Activated B cell treated with CpG ODN at 0.5 μM for 24 hours (primary cell): ENCODE measurements at regions not wholly inside any gene's neighbourhood (a gene's known extent, or its start where the extent isn't known, plus 50 kb on each side); places are given as distances from the start of the nearest gene placed in this dataset.

Experiments
- ATAC-seq: fragments of 200-7000 bp; cut with Tn5 transposase; one replicate; pipeline ENCODE4 v1.10.0; 2021; ENCODE audit warnings: low read depth, mild to moderate bottlenecking, moderate library complexity
- CTCF ChIA-PET: fragments of 350-600 bp; sonication (Branson Sonifier 250); formaldehyde crosslinking; loops from one replicate; lab custom pipeline; 2021; ENCODE audit warnings: antibody characterized with exemption; lab: Charles Lee
- POLR2A ChIA-PET: fragments of 350-600 bp; sonication (Branson Sonifier 250); formaldehyde crosslinking; loops from one replicate; lab custom pipeline; 2021; ENCODE audit warnings: antibody characterized with exemption; lab: Charles Lee
- DNase-seq: peaks from one replicate; pipeline ENCODE4 v3.0.0; 2022
- H3K27ac Mint-ChIP-seq: one replicate; pipeline ENCODE4 v1.8.0; 2020; ENCODE audit warnings: mixed read lengths
- H3K27me3 Mint-ChIP-seq: one replicate; pipeline ENCODE4 v1.8.0; 2021; ENCODE audit warnings: mixed read lengths
- H3K36me3 Mint-ChIP-seq: one replicate; pipeline ENCODE4 v1.8.0; 2021; ENCODE audit warnings: low read depth, mixed read lengths
- H3K4me1 Mint-ChIP-seq: one replicate; pipeline ENCODE4 v1.8.0; 2021; ENCODE audit warnings: mixed read lengths
- H3K4me3 Mint-ChIP-seq: one replicate; pipeline ENCODE4 v1.8.0; 2020; ENCODE audit warnings: mild to moderate bottlenecking, mixed read lengths
- H3K9me3 Mint-ChIP-seq: one replicate; pipeline ENCODE4 v1.8.0; 2020; ENCODE audit warnings: mixed read lengths
- intact Hi-C: fragments of 100-400 bp; cut with micrococcal nuclease; formaldehyde crosslinking; loops from one replicate; pipeline ENCODE4 v1.15.1; 2024
- TF ChIP-seq, protein P1 (sequence below): fragments of 200-600 bp; IDR thresholded peaks from one replicate; pipeline ENCODE4 v1.8.0; 2022; ENCODE audit warnings: antibody characterized with exemption, mild to moderate bottlenecking

DNA sequence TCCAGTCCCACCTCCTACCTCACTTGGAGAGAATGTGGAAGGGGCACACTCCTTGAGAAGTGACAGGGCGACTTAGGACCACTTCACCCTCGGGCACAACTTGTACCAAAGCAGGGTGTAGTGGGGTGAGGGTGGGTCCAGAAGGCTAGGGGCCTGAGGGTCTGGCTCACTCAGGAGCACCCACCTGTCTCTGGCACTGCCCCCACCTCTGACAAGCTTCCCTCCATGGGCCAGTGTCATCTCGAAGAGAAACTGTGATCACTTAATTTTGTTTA lies 76.9 kb upstream of the OLFM1 start:
- POLR2A ChIA-PET: no interaction called here
- no peaks in the 10 kb centered on the region for H3K36me3 Mint-ChIP-seq
- ATAC-seq (no peak), DNase-seq (no peak)
- no peaks in the 10 kb centered on the region for H3K9me3 Mint-ChIP-seq
- H3K4me3 Mint-ChIP-seq: no peak overlapping the region
- intact Hi-C loops: no loop called here
- H3K4me1 Mint-ChIP-seq: no peaks in the 10 kb centered on the region
- TF ChIP-seq, protein P1, sequence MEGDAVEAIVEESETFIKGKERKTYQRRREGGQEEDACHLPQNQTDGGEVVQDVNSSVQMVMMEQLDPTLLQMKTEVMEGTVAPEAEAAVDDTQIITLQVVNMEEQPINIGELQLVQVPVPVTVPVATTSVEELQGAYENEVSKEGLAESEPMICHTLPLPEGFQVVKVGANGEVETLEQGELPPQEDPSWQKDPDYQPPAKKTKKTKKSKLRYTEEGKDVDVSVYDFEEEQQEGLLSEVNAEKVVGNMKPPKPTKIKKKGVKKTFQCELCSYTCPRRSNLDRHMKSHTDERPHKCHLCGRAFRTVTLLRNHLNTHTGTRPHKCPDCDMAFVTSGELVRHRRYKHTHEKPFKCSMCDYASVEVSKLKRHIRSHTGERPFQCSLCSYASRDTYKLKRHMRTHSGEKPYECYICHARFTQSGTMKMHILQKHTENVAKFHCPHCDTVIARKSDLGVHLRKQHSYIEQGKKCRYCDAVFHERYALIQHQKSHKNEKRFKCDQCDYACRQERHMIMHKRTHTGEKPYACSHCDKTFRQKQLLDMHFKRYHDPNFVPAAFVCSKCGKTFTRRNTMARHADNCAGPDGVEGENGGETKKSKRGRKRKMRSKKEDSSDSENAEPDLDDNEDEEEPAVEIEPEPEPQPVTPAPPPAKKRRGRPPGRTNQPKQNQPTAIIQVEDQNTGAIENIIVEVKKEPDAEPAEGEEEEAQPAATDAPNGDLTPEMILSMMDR: no peak
- CTCF ChIA-PET: no interaction called here
- H3K27ac Mint-ChIP-seq: no peak overlapping the region
- peaks cover 3% of the 10 kb centered on the region for H3K27me3 Mint-ChIP-seq

DNA sequence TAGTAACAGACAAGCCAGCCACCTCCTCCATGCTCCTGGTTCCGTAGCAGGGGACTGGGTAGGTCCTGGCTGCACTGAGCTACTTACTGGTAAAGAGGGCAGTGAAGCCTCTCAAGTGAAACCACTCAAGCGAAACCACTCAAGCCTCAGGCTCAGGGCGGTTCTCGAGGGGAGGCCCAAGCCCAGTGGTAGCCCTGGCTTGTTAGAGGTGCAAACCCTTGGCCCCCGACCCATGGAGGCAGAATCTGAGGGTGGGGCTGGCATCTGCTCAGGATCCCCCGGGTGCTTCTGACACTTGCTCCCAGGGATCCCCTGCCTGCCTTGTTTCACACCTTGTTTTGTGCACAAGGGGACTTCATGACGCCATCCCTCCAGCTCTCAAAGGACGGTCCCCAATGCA lies 76.5 kb upstream of the OLFM1 start:
- H3K4me3 Mint-ChIP-seq: no peak overlapping the region
- no peaks in the 10 kb centered on the region for H3K36me3 Mint-ChIP-seq
- TF ChIP-seq, protein P1: no peak

DNA sequence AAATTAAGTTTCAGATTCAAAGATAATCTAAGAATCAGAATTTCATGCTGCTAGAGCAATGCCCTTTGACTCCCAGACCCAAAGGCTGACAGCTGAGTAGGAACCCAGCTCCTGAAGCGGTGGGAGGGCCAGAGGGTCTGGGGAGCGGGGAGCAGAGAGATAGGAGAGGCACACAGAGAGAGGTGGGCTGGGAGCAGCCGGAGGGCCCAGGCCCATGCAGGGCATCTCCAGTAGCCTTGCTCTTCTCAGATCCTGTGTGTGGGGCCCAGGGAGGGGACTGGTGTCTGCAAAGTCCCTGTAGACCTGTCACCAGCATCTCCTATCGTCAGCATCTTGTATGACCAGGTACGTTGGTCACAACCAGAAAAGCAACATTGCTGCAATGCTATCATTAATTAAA lies 75.3 kb upstream of the OLFM1 start:
- DNase-seq (no peak), ATAC-seq (no peak)
- TF ChIP-seq, protein P1: no peak
- H3K4me3 Mint-ChIP-seq: no peak overlapping the region
- no peaks in the 10 kb centered on the region for H3K4me1 Mint-ChIP-seq
- H3K27ac Mint-ChIP-seq: no peak overlapping the region
- CTCF ChIA-PET: no interaction called here
- H3K27me3 Mint-ChIP-seq: peaks cover 3% of the 10 kb centered on the region
- no peaks in the 10 kb centered on the region for H3K9me3 Mint-ChIP-seq
- intact Hi-C loops: no loop called here
- H3K36me3 Mint-ChIP-seq: no peaks in the 10 kb centered on the region
- POLR2A ChIA-PET: no interaction called here

More for the DNA sequence above, 76.5 kb upstream of the OLFM1 start:
- H3K27ac Mint-ChIP-seq: no peak overlapping the region
- H3K9me3 Mint-ChIP-seq: no peaks in the 10 kb centered on the region
- peaks cover 3% of the 10 kb centered on the region for H3K27me3 Mint-ChIP-seq
- DNase-seq (no peak), ATAC-seq (no peak)
- CTCF ChIA-PET: no interaction called here
- POLR2A ChIA-PET: no interaction called here
- intact Hi-C loops: no loop called here
- no peaks in the 10 kb centered on the region for H3K4me1 Mint-ChIP-seq

DNA sequence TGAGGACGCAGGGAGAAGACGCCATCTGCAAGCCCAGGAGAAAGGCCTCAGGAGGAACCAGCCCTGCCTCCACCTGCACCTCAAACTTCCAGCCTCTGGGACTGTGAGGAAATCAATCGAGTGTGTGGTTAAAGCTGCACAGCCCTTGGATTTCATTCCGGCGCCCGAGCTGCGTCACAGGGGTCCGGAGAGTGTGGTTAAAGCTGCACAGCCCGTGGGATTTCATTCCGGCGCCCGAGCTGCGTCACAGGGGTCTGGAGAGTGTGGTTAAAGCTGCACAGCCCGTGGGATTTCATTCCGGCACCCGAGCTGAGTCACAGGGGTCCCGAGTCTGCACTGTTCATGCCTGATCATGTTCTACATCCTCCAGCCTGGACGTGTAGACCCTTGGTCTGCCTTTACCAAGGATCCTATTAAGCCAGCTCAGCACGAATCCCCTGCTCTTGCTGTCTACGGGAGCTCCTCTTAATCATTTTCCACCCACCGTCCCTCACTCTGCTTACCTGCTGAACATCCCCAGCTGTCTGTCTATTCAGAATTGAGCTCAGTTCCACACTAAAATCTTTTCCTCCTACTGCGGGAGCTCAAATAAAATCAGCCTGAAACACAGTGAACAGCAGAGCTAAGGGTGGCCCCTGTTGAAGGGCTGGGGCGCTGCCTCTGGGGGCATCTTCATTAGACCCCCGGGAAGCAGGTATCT lies 73.0 kb upstream of the OLFM1 start:
- Mint-ChIP-seq H3K27ac (no peak overlapping the region), H3K9me3 (no peaks in the 10 kb centered on the region), H3K36me3 (no peaks in the 10 kb centered on the region), H3K4me1 (no peaks in the 10 kb centered on the region), H3K27me3 (peaks cover 3% of the 10 kb centered on the region), H3K4me3 (no peak overlapping the region)
- ChIA-PET CTCF (no interaction called here), POLR2A (no interaction called here)
- ATAC-seq (no peak), DNase-seq (no peak)
- intact Hi-C loops: no loop called here
- TF ChIP-seq, protein P1: no peak

DNA sequence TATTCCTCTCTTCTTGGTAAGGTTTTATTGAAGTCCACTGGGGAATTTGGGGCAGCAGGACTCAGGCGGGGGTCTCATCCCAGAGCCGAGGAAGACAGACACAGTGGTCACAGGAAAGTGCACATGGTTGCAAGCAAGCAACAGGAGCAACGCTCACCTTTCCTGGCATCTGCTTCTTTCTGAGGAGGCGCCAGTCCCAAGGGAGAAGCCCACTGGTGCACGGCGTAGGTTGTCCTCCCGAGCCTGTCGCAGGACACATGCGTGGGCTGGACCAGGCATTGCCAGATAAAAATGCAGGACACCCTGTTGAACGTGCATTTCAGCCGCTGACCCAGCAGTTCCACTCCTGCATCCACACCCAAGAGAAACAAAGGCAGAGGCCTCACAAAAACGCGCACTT lies 72.4 kb upstream of the OLFM1 start:
- Mint-ChIP-seq H3K9me3 (no peaks in the 10 kb centered on the region), H3K27me3 (peaks cover 3% of the 10 kb centered on the region), H3K4me1 (no peaks in the 10 kb centered on the region), H3K4me3 (no peak overlapping the region), H3K27ac (no peak overlapping the region), H3K36me3 (no peaks in the 10 kb centered on the region)
- TF ChIP-seq, protein P1: no peak
- intact Hi-C loops: no loop called here
- POLR2A ChIA-PET: no interaction called here
- CTCF ChIA-PET: no interaction called here
- no peak for DNase-seq
- ATAC-seq: no peak
